ENCODE measurements at regions not wholly inside any gene's neighbourhood (a gene's known extent, or its start where the extent isn't known, plus 50 kb on each side); places are given as distances from the start of the nearest gene placed in this dataset.

DNA sequence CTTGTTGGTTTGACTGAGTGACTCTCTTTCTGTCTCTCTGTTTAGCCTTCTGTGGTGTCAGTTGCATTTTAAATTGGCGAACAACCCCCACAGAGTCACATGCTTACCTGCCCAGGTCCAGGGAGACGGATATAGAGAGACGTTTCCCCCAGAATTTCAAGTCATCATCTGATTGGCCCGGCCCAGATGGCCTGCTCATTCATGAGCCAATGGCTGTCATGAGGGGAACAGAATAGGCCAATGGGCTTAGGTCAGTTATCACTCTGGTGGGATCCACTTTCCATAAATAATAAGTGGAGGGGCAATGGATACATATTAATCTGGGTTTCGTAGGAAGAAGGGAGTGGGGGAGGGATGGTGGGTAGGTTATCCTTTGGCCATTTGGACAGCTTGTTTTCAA lies 150.0 kb upstream of the SPRED2 start:
- TF ChIP-seq, protein P1, sequence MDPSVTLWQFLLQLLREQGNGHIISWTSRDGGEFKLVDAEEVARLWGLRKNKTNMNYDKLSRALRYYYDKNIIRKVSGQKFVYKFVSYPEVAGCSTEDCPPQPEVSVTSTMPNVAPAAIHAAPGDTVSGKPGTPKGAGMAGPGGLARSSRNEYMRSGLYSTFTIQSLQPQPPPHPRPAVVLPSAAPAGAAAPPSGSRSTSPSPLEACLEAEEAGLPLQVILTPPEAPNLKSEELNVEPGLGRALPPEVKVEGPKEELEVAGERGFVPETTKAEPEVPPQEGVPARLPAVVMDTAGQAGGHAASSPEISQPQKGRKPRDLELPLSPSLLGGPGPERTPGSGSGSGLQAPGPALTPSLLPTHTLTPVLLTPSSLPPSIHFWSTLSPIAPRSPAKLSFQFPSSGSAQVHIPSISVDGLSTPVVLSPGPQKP (IDR thresholded peaks at IDR 0.05; ENCODE audit: borderline replicate concordance, low read depth, low read length): no peak
- TF ChIP-seq, protein P2, sequence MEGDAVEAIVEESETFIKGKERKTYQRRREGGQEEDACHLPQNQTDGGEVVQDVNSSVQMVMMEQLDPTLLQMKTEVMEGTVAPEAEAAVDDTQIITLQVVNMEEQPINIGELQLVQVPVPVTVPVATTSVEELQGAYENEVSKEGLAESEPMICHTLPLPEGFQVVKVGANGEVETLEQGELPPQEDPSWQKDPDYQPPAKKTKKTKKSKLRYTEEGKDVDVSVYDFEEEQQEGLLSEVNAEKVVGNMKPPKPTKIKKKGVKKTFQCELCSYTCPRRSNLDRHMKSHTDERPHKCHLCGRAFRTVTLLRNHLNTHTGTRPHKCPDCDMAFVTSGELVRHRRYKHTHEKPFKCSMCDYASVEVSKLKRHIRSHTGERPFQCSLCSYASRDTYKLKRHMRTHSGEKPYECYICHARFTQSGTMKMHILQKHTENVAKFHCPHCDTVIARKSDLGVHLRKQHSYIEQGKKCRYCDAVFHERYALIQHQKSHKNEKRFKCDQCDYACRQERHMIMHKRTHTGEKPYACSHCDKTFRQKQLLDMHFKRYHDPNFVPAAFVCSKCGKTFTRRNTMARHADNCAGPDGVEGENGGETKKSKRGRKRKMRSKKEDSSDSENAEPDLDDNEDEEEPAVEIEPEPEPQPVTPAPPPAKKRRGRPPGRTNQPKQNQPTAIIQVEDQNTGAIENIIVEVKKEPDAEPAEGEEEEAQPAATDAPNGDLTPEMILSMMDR (conservative IDR thresholded peaks at IDR 0.05; ENCODE audit: low read depth, low read length): no peak
- TF ChIP-seq POLR2A (IDR thresholded peaks at IDR 0.05; ENCODE audit: low read depth, low read length): no peak
- no peak for TF ChIP-seq RFX5 (IDR thresholded peaks at IDR 0.05; ENCODE audit: low read depth, low read length)
- TF ChIP-seq MAZ (IDR thresholded peaks at IDR 0.05; ENCODE audit: borderline replicate concordance, low read depth, low read length): no peak
- no peak for TF ChIP-seq SMC3 (IDR thresholded peaks at IDR 0.05; ENCODE audit: low read depth, low read length)
- TF ChIP-seq BHLHE40 (IDR thresholded peaks at IDR 0.05; ENCODE audit: low read depth, low read length): no peak

Data from IMR-90 (cell line).